HG03354 (cell line): ENCODE measurements at regions not wholly inside any gene's neighbourhood (a gene's known extent, or its start where the extent isn't known, plus 50 kb on each side); places are given as distances from the start of the nearest gene placed in this dataset.
"Not testable (repeated sequence)": the region's sequence is repeated elsewhere in the genome, so short reads cannot be mapped to it uniquely, and the experiment has no call there.

Source experiments
- ATAC-seq: cut with Tn5 transposase; IDR thresholded peaks from one replicate; pipeline ENCODE4 v1.9.1; 2021; ENCODE audit warnings: mild to moderate bottlenecking; ENCODE audit not compliant: unreplicated experiment, poor library complexity, severe bottlenecking

GRCh38 chr3:99332276-99332675, 306.1 kb upstream of the COL8A1 start:
- no peak for ATAC-seq

GRCh38 chr3:99330924-99331532, 307.4 kb upstream of the COL8A1 start:
- ATAC-seq, result no peak

GRCh38 chr3:99330281-99330680, 308.1 kb upstream of the COL8A1 start:
- ATAC-seq, result no peak

- no peak for ATAC-seq
These were observed 313.0 kb upstream of the COL8A1 start for GRCh38 chr3:99325402-99325801.

GRCh38 chr3:99324636-99325203, 313.7 kb upstream of the COL8A1 start:
- ATAC-seq, result no peak

GRCh38 chr3:99323940-99324339, 314.5 kb upstream of the COL8A1 start:
- ATAC-seq, result no peak

GRCh38 chr3:99322551-99322950, 315.8 kb upstream of the COL8A1 start:
- no peak for ATAC-seq

GRCh38 chr3:99321261-99321660, 317.1 kb upstream of the COL8A1 start:
- no peak for ATAC-seq

GRCh38 chr3:99319961-99320360, 318.4 kb upstream of the COL8A1 start:
- ATAC-seq, result no peak

GRCh38 chr3:99319450-99319849, 318.9 kb upstream of the COL8A1 start:
- ATAC-seq, result no peak

- ATAC-seq, result no peak
These were observed 321.2 kb upstream of the COL8A1 start for GRCh38 chr3:99317201-99317600.

- no peak for ATAC-seq
These were observed 322.5 kb upstream of the COL8A1 start for GRCh38 chr3:99315896-99316295.

GRCh38 chr3:99313485-99313884, 324.9 kb upstream of the COL8A1 start:
- no peak for ATAC-seq

- no peak for ATAC-seq
These were observed 339.7 kb upstream of the COL8A1 start for GRCh38 chr3:99298661-99299060.

- no peak for ATAC-seq
These were observed 342.6 kb upstream of the COL8A1 start for GRCh38 chr3:99295836-99296235.

- not testable (repeated sequence) for ATAC-seq
These were observed 344.3 kb upstream of the COL8A1 start for GRCh38 chr3:99294092-99294491.

- ATAC-seq, result no peak
These were observed 350.5 kb upstream of the COL8A1 start for GRCh38 chr3:99287876-99288275.

- no peak for ATAC-seq
These were observed 352.0 kb upstream of the COL8A1 start for GRCh38 chr3:99286266-99286845.

- ATAC-seq, result no peak
These were observed 368.3 kb upstream of the DCBLD2 start for GRCh38 chr3:99269606-99270351.

GRCh38 chr3:99256788-99257187, 355.3 kb upstream of the DCBLD2 start:
- no peak for ATAC-seq

- no peak for ATAC-seq
These were observed 352.5 kb upstream of the DCBLD2 start for GRCh38 chr3:99253963-99254355.
